VCaP (cell line): ENCODE measurements at regions not wholly inside any gene's neighbourhood (a gene's known extent, or its start where the extent isn't known, plus 50 kb on each side); places are given as distances from the start of the nearest gene placed in this dataset.
A peak's percentile ranks its signal among the peaks of the same experiment; 100 is the strongest.

Source experiments
- H3K27ac ChIP-seq: fragments of 450-650 bp; 2 replicates; pipeline ENCODE4 v1.5.1; 2017
- TF ChIP-seq, protein P1 (sequence below): fragments of 450-650 bp; conservative IDR thresholded peaks from 2 replicates; pipeline ENCODE4 v1.5.1; 2017; ENCODE audit warnings: mild to moderate bottlenecking, moderate library complexity

DNA sequence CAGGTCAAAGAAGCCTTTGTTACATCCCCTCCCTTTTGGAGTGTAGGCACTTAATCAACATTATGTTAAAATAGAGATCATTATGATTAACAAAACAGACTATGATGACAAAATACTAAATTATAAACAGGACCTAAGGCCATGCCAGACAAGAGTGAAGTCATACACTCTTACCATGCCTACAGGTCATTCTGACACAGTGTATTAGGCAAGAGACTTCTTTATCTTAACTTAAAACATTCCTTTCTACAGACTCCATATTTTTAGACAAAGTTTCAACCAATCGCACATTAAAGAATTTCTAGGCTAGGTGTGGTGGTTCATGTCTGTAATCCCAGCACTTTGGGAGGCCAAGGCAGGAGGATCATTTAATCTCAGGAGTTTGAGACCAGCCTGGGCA, 128.6 kb upstream of the SLC34A2 start:
- TF ChIP-seq, protein P1, sequence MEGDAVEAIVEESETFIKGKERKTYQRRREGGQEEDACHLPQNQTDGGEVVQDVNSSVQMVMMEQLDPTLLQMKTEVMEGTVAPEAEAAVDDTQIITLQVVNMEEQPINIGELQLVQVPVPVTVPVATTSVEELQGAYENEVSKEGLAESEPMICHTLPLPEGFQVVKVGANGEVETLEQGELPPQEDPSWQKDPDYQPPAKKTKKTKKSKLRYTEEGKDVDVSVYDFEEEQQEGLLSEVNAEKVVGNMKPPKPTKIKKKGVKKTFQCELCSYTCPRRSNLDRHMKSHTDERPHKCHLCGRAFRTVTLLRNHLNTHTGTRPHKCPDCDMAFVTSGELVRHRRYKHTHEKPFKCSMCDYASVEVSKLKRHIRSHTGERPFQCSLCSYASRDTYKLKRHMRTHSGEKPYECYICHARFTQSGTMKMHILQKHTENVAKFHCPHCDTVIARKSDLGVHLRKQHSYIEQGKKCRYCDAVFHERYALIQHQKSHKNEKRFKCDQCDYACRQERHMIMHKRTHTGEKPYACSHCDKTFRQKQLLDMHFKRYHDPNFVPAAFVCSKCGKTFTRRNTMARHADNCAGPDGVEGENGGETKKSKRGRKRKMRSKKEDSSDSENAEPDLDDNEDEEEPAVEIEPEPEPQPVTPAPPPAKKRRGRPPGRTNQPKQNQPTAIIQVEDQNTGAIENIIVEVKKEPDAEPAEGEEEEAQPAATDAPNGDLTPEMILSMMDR = no peak
- H3K27ac ChIP-seq = no peak overlapping the region

DNA sequence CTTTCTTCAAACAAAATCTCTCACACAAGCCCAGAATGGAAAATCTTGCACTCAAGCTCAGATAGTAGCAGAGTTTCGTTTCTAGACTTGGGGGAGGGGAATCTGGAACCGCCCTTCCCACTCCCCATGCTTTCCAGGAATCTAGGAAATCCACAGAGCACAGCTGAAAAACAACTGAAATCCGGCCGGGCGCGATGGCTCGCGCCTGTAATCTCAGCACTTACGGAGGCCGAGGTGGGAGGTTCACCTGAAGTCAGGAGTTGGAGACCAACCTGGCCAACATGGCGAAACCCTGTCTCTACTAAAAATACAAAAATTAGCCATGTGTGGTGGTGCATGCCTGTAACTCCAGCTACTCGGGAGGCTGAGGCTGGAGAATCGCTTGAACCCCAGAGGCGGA, 127.3 kb upstream of the SLC34A2 start:
- H3K27ac ChIP-seq = no peak overlapping the region
- TF ChIP-seq, protein P1 = no peak

DNA sequence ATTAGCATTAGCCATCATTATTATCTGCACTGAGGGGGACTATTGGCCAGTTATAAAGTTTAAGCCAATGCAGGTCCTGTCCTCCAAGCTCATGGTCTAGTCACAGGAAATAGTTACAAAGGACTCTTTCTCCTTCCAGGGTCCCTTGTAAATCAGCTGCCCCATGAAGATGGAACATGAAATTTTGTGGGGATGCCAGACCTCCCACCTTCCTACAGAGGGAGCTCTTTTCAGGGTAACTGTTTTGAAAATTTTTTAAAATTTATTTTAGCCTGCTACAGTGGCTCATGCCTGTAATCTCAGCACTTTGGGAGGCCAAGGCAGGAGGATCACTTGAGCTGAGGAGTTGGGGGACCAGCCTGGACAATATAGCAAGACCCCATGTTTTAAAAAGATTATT, 124.4 kb upstream of the SLC34A2 start:
- H3K27ac ChIP-seq = no peak overlapping the region
- TF ChIP-seq, protein P1 = peak; percentile 47

DNA sequence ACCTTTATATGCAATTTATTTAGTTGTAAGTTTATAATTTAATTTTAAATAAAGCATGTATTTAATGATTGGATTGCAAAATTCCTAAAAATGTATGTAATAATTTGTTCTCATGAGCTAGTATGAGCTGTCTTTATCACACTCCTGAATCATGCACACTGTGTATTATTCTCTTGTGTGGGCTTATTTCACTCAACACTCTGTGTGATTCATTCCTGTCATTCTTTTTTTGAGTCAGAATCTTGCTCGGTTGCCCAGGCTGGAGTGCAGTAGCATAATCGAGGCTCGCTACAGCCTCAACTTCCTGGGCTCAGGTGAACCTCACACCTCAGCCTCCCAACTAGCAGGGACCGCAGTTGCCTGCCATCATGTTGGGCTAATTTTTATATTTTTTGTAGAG, 123.1 kb upstream of the SLC34A2 start:
- TF ChIP-seq, protein P1 = no peak
- no peak overlapping the region for H3K27ac ChIP-seq

DNA sequence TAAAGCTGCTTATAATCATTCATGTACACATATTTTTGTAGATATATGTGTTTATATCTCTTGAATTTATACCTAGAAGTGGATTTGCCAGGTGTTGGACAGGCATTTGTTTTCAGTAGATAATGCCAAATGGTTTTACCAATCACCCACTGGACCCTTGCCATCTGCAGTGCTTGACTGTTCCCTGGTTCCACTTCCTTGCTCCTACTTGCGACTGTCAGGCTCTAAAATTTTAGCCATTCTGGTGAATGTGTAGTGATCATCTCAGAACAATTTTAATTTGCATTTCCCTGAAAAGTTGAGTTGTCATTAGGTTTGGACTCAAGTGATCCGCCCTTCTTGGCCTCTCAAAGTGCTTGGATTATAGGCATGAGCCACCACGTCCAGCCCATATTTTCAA, 122.4 kb upstream of the SLC34A2 start:
- TF ChIP-seq, protein P1 = no peak

DNA sequence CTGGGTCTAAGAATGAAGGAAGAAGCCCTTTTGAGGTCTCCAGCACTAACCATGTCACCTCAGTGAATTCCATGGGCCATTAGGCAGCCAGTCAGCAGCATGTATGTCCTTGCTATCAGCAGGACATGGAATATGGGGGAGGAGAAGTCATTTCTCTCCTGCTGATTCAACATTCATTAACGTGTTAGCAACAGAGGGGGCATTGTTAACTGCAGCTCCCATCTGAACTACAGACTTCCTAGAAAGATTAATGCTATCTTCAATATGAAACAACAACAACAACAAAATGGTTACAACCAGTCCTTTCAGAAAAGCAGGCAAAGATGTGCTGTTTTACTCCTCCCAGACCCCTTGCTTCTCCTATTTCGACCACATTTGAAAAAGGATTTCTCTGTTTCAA, 120.4 kb upstream of the SLC34A2 start:
- TF ChIP-seq, protein P1 = no peak
- H3K27ac ChIP-seq = no peak overlapping the region

More for the DNA sequence above, 122.4 kb upstream of the SLC34A2 start:
- H3K27ac ChIP-seq = no peak overlapping the region

DNA sequence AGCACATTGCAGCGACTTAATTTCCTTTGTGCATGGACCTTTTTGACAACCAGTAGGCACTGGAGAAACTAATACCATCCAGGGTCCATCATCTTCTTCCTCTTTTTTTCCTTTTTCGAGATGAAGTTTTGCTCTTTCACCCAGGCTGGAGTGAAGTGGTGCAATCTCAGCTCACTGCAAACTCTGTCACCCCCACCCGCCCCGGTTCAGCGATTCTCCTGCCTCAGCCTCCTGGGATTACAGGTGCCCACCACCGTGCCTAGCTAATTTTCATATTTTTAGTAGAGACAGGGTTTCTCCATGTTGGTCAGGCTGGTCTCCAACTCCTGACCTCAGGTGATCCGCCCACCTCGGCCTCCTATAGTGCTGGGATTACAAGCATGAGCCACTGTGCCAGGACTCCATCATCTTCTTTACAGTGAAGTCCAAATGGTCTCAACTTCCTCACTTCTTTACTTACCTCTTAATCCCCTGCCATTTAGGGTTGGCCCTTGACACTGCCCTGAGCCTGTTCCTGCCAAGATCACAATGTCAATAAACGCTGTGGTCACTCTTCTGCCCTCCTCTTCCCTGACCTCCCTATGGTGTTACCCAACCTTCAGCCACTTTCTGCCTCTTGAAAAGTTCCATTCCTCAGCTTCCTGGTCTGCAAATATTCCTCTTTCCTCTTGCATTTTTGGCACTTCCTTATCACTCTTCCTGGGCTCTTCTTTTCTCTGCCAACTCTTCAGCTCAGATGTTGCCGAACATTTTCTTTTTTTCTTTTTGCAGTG, 119.8 kb upstream of the SLC34A2 start:
- H3K27ac ChIP-seq = no peak overlapping the region
- TF ChIP-seq, protein P1 = no peak
